ENCODE measurements at regions not wholly inside any gene's neighbourhood (a gene's known extent, or its start where the extent isn't known, plus 50 kb on each side); places are given as distances from the start of the nearest gene placed in this dataset.

GRCh38 chr5:124064956-124065355, 553.0 kb downstream of the CSNK1G3 start:
- Mint-ChIP-seq H3K9me3 (ENCODE audit: low read depth) (no peaks in the 10 kb centered on the region), H3K27me3 (no peaks in the 10 kb centered on the region), H3K36me3 (ENCODE audit: low read depth) (no peaks in the 10 kb centered on the region), H3K27ac (no peak overlapping the region), H3K4me1 (no peaks in the 10 kb centered on the region), H3K4me3 (no peak overlapping the region)
- ChIA-PET CTCF (interaction anchor here (1.0 kb wide), 1 partner anchor 43 kb away, joined by 3 read pairs; no protein-coding TSS in a partner anchor), POLR2A (no interaction called here)
- intact Hi-C loops (cut with DNase I, micrococcal nuclease) = no loop called here
- DNase-seq (no peak), ATAC-seq (no peak)

GRCh38 chr5:124061663-124062062, 549.7 kb downstream of the CSNK1G3 start:
- Mint-ChIP-seq H3K4me3 (no peak overlapping the region), H3K36me3 (ENCODE audit: low read depth) (no peaks in the 10 kb centered on the region), H3K9me3 (ENCODE audit: low read depth) (no peaks in the 10 kb centered on the region), H3K27ac (no peak overlapping the region), H3K27me3 (no peaks in the 10 kb centered on the region), H3K4me1 (peaks cover 2% of the 10 kb centered on the region)
- DNase-seq (no peak), ATAC-seq (no peak)
- ChIA-PET CTCF (no interaction called here), POLR2A (no interaction called here)
- intact Hi-C loops (cut with DNase I, micrococcal nuclease) = no loop called here

GRCh38 chr5:124061068-124061430, 549.1 kb downstream of the CSNK1G3 start:
- intact Hi-C loops (cut with DNase I, micrococcal nuclease) = no loop called here
- H3K36me3 Mint-ChIP-seq (ENCODE audit: low read depth) = no peaks in the 10 kb centered on the region
- H3K9me3 Mint-ChIP-seq (ENCODE audit: low read depth) = no peaks in the 10 kb centered on the region
- H3K27me3 Mint-ChIP-seq = no peaks in the 10 kb centered on the region
- DNase-seq = no peak
- ChIA-PET CTCF (no interaction called here), POLR2A (no interaction called here)
- peaks cover 2% of the 10 kb centered on the region for H3K4me1 Mint-ChIP-seq
- ATAC-seq = no peak
- H3K4me3 Mint-ChIP-seq = no peak overlapping the region
- H3K27ac Mint-ChIP-seq = no peak overlapping the region

GRCh38 chr5:124060413-124061067, 548.6 kb downstream of the CSNK1G3 start:
- intact Hi-C loops (cut with DNase I, micrococcal nuclease) = no loop called here
- ATAC-seq (no peak), DNase-seq (no peak)
- no peak overlapping the region for H3K27ac Mint-ChIP-seq
- no peaks in the 10 kb centered on the region for H3K36me3 Mint-ChIP-seq (ENCODE audit: low read depth)
- H3K27me3 Mint-ChIP-seq = no peaks in the 10 kb centered on the region
- H3K9me3 Mint-ChIP-seq (ENCODE audit: low read depth) = no peaks in the 10 kb centered on the region
- ChIA-PET POLR2A (no interaction called here), CTCF (no interaction called here)
- no peak overlapping the region for H3K4me3 Mint-ChIP-seq
- H3K4me1 Mint-ChIP-seq = peaks cover 2% of the 10 kb centered on the region

- Mint-ChIP-seq H3K4me1 (peaks cover 2% of the 10 kb centered on the region), H3K27ac (no peak overlapping the region), H3K4me3 (no peak overlapping the region), H3K9me3 (ENCODE audit: low read depth) (no peaks in the 10 kb centered on the region), H3K36me3 (ENCODE audit: low read depth) (no peaks in the 10 kb centered on the region), H3K27me3 (no peaks in the 10 kb centered on the region)
- ChIA-PET POLR2A (no interaction called here), CTCF (no interaction called here)
- ATAC-seq (no peak), DNase-seq (no peak)
- intact Hi-C loops (cut with DNase I, micrococcal nuclease) = no loop called here
Measured at GRCh38 chr5:124060011-124060410, 548.0 kb downstream of the CSNK1G3 start.

GRCh38 chr5:124059200-124059599, 547.2 kb downstream of the CSNK1G3 start:
- H3K36me3 Mint-ChIP-seq (ENCODE audit: low read depth) = no peaks in the 10 kb centered on the region
- peaks cover 2% of the 10 kb centered on the region for H3K4me1 Mint-ChIP-seq
- no peak overlapping the region for H3K4me3 Mint-ChIP-seq
- ATAC-seq = no peak
- no peaks in the 10 kb centered on the region for H3K9me3 Mint-ChIP-seq (ENCODE audit: low read depth)
- no peaks in the 10 kb centered on the region for H3K27me3 Mint-ChIP-seq
- ChIA-PET POLR2A (no interaction called here), CTCF (no interaction called here)
- no peak overlapping the region for H3K27ac Mint-ChIP-seq
- DNase-seq = no peak
- intact Hi-C loops (cut with DNase I, micrococcal nuclease) = no loop called here

- Mint-ChIP-seq H3K9me3 (ENCODE audit: low read depth) (no peaks in the 10 kb centered on the region), H3K4me3 (no peak overlapping the region), H3K27me3 (no peaks in the 10 kb centered on the region), H3K36me3 (ENCODE audit: low read depth) (no peaks in the 10 kb centered on the region), H3K27ac (no peak overlapping the region), H3K4me1 (peaks cover 2% of the 10 kb centered on the region)
- ATAC-seq (no peak), DNase-seq (no peak)
- ChIA-PET POLR2A (no interaction called here), CTCF (interaction anchor here (0.7 kb wide), 1 partner anchor 27 kb away, joined by 3 read pairs; no protein-coding TSS in a partner anchor)
- intact Hi-C loops (cut with DNase I, micrococcal nuclease) = no loop called here
Measured at GRCh38 chr5:124057724-124058231, 545.8 kb downstream of the CSNK1G3 start.

GRCh38 chr5:124056991-124057723, 545.2 kb downstream of the CSNK1G3 start:
- CTCF ChIA-PET = interaction anchor here (0.7 kb wide), 1 partner anchor 26 kb away, joined by 3 read pairs; no protein-coding TSS in a partner anchor
- no peaks in the 10 kb centered on the region for H3K27me3 Mint-ChIP-seq
- DNase-seq = no peak
- H3K36me3 Mint-ChIP-seq (ENCODE audit: low read depth) = no peaks in the 10 kb centered on the region
- ATAC-seq = no peak
- H3K4me1 Mint-ChIP-seq = peaks cover 2% of the 10 kb centered on the region
- H3K27ac Mint-ChIP-seq = no peak overlapping the region
- H3K9me3 Mint-ChIP-seq (ENCODE audit: low read depth) = no peaks in the 10 kb centered on the region
- no peak overlapping the region for H3K4me3 Mint-ChIP-seq
- POLR2A ChIA-PET = no interaction called here
- intact Hi-C loops (cut with DNase I, micrococcal nuclease) = no loop called here

- Mint-ChIP-seq H3K27me3 (no peaks in the 10 kb centered on the region), H3K9me3 (ENCODE audit: low read depth) (no peaks in the 10 kb centered on the region), H3K36me3 (ENCODE audit: low read depth) (no peaks in the 10 kb centered on the region), H3K4me3 (no peak overlapping the region), H3K4me1 (peaks cover 2% of the 10 kb centered on the region), H3K27ac (no peak overlapping the region)
- DNase-seq (no peak), ATAC-seq (no peak)
- intact Hi-C loops (cut with DNase I, micrococcal nuclease) = no loop called here
- CTCF ChIA-PET = no interaction called here
- POLR2A ChIA-PET = no interaction called here
Measured at GRCh38 chr5:124056326-124056990, 544.5 kb downstream of the CSNK1G3 start.

- ChIA-PET CTCF (no interaction called here), POLR2A (no interaction called here)
- Mint-ChIP-seq H3K4me1 (peaks cover 2% of the 10 kb centered on the region), H3K27me3 (no peaks in the 10 kb centered on the region), H3K36me3 (ENCODE audit: low read depth) (no peaks in the 10 kb centered on the region), H3K9me3 (ENCODE audit: low read depth) (no peaks in the 10 kb centered on the region), H3K27ac (no peak overlapping the region), H3K4me3 (no peak overlapping the region)
- ATAC-seq (no peak), DNase-seq (no peak)
- intact Hi-C loops (cut with DNase I, micrococcal nuclease) = no loop called here
Measured at GRCh38 chr5:124055751-124056150, 543.8 kb downstream of the CSNK1G3 start.

- DNase-seq (no peak), ATAC-seq (no peak)
- POLR2A ChIA-PET = no interaction called here
- Mint-ChIP-seq H3K4me3 (no peak overlapping the region), H3K27ac (no peak overlapping the region), H3K4me1 (peaks cover 2% of the 10 kb centered on the region), H3K36me3 (ENCODE audit: low read depth) (no peaks in the 10 kb centered on the region), H3K9me3 (ENCODE audit: low read depth) (no peaks in the 10 kb centered on the region), H3K27me3 (no peaks in the 10 kb centered on the region)
- CTCF ChIA-PET = no interaction called here
- intact Hi-C loops (cut with DNase I, micrococcal nuclease) = no loop called here
Measured at GRCh38 chr5:124054564-124054963, 542.6 kb downstream of the CSNK1G3 start.

GRCh38 chr5:124053340-124053739, 541.4 kb downstream of the CSNK1G3 start:
- CTCF ChIA-PET = no interaction called here
- Mint-ChIP-seq H3K9me3 (ENCODE audit: low read depth) (no peaks in the 10 kb centered on the region), H3K36me3 (ENCODE audit: low read depth) (no peaks in the 10 kb centered on the region), H3K27me3 (no peaks in the 10 kb centered on the region), H3K4me1 (peaks cover 2% of the 10 kb centered on the region), H3K27ac (no peak overlapping the region), H3K4me3 (no peak overlapping the region)
- ATAC-seq (no peak), DNase-seq (no peak)
- POLR2A ChIA-PET = no interaction called here
- intact Hi-C loops (cut with DNase I, micrococcal nuclease) = no loop called here

Data from activated CD4-positive, alpha-beta T cell treated with anti-CD3 and anti-CD28 coated beads for 36 hours (primary cell).